ENCODE measurements at regions not wholly inside any gene's neighbourhood (a gene's known extent, or its start where the extent isn't known, plus 50 kb on each side); places are given as distances from the start of the nearest gene placed in this dataset.

- intact Hi-C loops (cut with DNase I), result no loop called here
- H3K4me3 ChIP-seq, result no peak overlapping the region
- no peak overlapping the region for H3K27ac ChIP-seq
- no peak for DNase-seq (ENCODE audit: extremely low spot score in 2 of 2)
- H3K36me3 ChIP-seq, result no peaks in the 10 kb centered on the region
- no peaks in the 10 kb centered on the region for H3K4me1 ChIP-seq
- TF ChIP-seq POLR2A (IDR thresholded peaks at IDR 0.05) (no peak), POLR2AphosphoS5 (IDR thresholded peaks at IDR 0.05; ENCODE audit: insufficient read depth in 1 of 2, low read depth in 1 of 2) (no peak), CTCF (IDR thresholded peaks at IDR 0.05) (no peak)
- H3K9me3 ChIP-seq, result no peaks in the 10 kb centered on the region
- no peaks in the 10 kb centered on the region for H3K27me3 ChIP-seq
These were observed 145.9 kb upstream of the SPACA7 start for GRCh38 chr13:112229992-112230872.

GRCh38 chr13:112231451-112232083, 144.6 kb upstream of the SPACA7 start:
- Histone ChIP-seq H3K27me3 (no peaks in the 10 kb centered on the region), H3K27ac (no peak overlapping the region), H3K9me3 (no peaks in the 10 kb centered on the region), H3K4me3 (no peak overlapping the region), H3K4me1 (no peaks in the 10 kb centered on the region), H3K36me3 (no peaks in the 10 kb centered on the region)
- intact Hi-C loops (cut with DNase I), result no loop called here
- DNase-seq (ENCODE audit: extremely low spot score in 2 of 2), result no peak
- TF ChIP-seq POLR2A (IDR thresholded peaks at IDR 0.05) (no peak), POLR2AphosphoS5 (IDR thresholded peaks at IDR 0.05; ENCODE audit: insufficient read depth in 1 of 2, low read depth in 1 of 2) (no peak), CTCF (IDR thresholded peaks at IDR 0.05) (no peak)

GRCh38 chr13:112233256-112233655, 142.9 kb upstream of the SPACA7 start:
- H3K36me3 ChIP-seq, result no peaks in the 10 kb centered on the region
- H3K4me3 ChIP-seq, result no peak overlapping the region
- H3K27ac ChIP-seq, result no peak overlapping the region
- no peak for DNase-seq (ENCODE audit: extremely low spot score in 2 of 2)
- no peaks in the 10 kb centered on the region for H3K27me3 ChIP-seq
- H3K9me3 ChIP-seq, result no peaks in the 10 kb centered on the region
- intact Hi-C loops (cut with DNase I), result no loop called here
- no peaks in the 10 kb centered on the region for H3K4me1 ChIP-seq
- TF ChIP-seq CTCF (IDR thresholded peaks at IDR 0.05) (no peak), POLR2AphosphoS5 (IDR thresholded peaks at IDR 0.05; ENCODE audit: insufficient read depth in 1 of 2, low read depth in 1 of 2) (no peak), POLR2A (IDR thresholded peaks at IDR 0.05) (no peak)

- Histone ChIP-seq H3K9me3 (no peaks in the 10 kb centered on the region), H3K27me3 (no peaks in the 10 kb centered on the region), H3K4me3 (no peak overlapping the region), H3K27ac (no peak overlapping the region), H3K36me3 (no peaks in the 10 kb centered on the region), H3K4me1 (no peaks in the 10 kb centered on the region)
- intact Hi-C loops (cut with DNase I), result no loop called here
- DNase-seq (ENCODE audit: extremely low spot score in 2 of 2), result no peak
- no peak for TF ChIP-seq CTCF (IDR thresholded peaks at IDR 0.05)
These were observed 142.4 kb upstream of the SPACA7 start for GRCh38 chr13:112233716-112234115.
